ENCODE measurements at regions not wholly inside any gene's neighbourhood (a gene's known extent, or its start where the extent isn't known, plus 50 kb on each side); places are given as distances from the start of the nearest gene placed in this dataset.

GRCh38 chr5:136772491-136772890 lies 407.1 kb upstream of the TRPC7 start:
- TF ChIP-seq CTCF (IDR thresholded peaks at IDR 0.05) (no peak), POLR2AphosphoS5 (IDR thresholded peaks at IDR 0.05) (no peak)
